HG03439 (cell line): ENCODE measurements at regions not wholly inside any gene's neighbourhood (a gene's known extent, or its start where the extent isn't known, plus 50 kb on each side); places are given as distances from the start of the nearest gene placed in this dataset.
"Not testable (repeated sequence)": the region's sequence is repeated elsewhere in the genome, so short reads cannot be mapped to it uniquely, and the experiment has no call there.

Experiments
- ATAC-seq: cut with Tn5 transposase; IDR thresholded peaks from one replicate; pipeline ENCODE4 v1.9.1; 2021; ENCODE audit warnings: mild to moderate bottlenecking, moderate library complexity; ENCODE audit not compliant: unreplicated experiment

DNA sequence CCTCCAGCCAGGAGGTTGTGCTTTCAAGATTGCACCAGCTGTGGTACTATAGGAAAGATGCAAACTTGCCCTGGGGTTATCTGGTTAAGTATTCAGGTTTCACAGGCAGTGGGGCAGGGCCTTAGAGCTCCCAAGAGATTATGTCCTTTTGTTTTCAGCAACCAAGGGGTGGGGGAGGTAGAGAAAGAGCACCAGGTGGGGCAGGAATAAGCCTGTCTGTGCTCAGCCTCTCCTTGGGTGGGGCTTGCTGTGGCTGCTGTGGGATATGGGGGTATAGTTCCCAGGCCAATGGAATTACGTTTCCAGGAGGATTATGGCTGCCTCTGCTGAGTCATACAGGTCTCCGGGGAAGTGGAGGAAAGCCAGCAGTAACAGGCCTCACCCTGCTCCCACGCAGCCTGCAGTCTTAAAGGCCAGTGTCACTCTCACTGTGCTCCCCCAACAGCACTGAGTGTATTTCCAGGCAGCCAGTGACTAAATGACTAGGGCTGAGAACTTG, 508.6 kb downstream of the RWDD3 start:
- no peak for ATAC-seq

DNA sequence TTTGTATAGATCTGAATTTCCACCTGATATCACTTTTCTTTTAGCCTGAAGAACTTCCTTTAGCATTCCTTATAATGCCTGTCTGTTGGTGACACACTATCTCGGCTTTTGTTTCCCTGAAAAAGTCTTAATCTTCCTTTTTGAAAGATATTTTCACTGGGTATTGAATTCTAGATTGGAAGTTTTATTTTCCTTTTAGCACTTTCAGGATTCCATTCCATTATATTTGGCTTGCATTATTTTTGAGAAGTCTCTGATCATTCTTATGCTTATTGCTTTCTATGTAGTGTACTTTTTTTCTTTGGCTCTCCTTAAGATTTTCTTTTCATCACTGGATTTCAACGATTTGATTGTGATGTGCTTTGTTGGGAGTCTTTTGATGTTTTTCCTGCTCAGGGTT, 510.7 kb downstream of the RWDD3 start:
- no peak for ATAC-seq

DNA sequence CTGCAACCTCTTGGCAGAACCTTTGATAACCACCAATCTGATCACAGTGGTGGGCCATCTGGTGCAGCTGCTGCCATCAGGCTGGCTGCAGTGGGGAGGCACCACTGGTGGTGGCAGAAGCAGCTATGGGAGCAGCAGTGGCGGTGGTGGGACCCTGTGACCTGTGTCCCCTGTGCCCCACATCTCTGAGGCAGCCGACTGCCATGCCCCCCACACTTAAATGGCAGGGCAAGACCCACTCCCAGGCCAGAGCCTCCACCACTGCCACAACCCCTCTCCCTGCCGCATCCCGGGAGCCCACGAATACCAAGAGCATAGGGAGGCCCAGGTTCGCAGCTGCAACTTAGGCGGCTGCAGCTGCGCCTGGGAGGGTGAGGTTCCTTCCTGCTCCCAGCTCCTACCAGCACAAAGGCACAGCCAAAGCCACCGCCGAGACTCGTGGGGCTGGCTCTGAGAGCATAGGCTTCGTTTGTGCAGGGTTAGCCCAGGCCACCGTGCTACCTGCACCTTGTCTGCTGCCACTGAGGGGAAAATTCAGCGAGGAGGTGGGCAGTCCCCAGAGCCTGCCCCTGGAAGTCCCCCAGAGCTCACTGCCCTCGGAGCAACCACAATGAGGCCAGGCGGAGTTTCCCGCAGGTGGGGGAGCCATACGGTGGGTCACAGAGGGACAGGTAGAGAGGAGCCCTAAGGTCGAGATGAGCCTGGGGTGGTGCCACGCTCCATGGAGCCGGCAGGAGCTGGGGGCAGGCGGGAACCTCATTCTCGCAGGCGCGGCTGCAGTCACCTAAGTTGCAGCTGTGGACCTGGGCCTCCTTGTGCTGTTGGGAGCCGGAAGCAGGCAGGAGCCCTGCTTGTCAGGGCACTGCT, 518.7 kb downstream of the RWDD3 start:
- ATAC-seq, result no peak

DNA sequence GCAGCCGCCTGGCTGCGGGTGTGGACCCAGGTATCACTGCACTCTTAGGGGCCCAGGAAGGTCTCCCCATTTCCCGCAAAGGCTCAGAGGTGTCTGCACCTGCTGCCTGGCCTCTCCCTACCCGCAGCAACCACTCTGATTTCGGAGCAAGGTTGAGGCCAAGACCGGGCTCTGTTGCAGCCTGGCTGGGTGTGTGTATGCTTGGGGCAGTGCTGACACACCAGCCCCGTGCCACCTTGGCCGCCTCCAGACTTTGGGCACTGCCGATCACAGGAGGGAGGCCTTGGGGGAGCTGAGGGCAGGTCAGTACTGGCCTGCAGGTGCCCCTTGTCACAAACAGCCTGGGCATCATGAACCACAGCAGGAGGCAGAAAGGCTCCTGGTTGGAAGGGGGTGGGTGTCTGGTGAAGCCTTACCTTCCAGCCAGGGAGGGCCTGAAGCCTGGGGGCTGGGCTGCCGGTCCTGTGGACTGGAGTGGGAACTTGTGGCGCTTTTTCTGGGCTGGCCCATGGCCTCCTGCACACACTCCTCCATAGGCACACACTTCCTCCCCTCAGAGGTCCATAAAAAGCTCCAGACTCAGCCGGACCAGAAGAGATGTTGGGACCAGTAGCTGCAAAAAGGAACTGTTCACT, 519.5 kb downstream of the RWDD3 start:
- no peak for ATAC-seq

DNA sequence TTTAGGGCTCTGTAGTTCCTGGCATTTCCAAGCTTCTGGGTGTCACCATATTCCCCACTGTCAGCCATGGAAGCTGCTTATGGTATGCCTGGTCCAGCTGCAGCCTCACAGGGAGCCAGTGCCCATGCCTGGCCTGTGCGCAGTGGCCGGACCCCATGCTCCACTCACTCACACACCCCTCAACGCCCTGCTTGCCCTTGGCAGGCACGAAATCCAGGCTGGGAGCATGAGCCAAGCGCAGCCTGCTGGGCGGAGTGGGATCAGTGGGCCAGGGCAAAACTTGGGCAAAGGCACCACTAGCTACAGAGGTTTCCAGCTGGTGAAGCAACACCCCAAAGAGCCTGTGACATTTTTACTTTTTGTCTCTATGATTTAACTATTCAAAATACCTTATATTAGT, 520.4 kb downstream of the RWDD3 start:
- ATAC-seq, result no peak

DNA sequence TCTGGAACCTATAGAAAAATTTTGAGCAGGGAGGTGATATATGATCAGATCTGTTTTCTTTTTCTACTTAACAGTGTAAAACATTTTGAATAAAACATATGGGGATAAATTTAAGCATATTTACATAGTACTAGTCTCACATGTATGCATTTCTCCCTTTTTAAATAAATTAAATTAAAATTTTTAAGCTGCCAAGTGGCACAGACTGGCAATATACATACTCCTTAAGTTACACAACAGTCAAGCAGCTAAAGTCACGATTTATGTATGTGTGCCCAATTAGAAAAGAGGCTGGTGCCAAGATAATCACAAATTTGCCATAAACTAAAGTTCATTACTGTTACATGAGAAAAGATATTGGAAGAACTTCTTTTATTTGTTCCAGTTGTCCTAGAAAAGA, 532.0 kb downstream of the RWDD3 start:
- ATAC-seq, result no peak

DNA sequence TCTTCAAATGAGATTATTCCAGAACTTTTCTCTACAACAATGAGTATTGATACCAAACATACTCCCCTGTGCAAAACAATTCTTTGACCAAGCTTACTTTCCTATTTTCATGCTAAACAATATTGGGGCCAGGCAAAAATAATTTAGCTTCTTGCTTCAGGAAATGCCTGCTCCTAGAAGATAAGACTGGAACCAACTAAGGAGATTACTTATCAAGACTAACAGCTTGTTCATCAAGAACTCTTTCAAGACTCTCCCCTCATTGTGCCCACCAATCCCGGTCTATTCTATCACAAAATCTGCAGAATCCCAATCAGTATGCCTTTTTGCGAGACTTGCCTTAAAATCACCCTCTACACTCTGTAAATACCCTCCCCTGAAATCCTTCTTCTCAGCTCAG, 536.6 kb downstream of the RWDD3 start:
- no peak for ATAC-seq

DNA sequence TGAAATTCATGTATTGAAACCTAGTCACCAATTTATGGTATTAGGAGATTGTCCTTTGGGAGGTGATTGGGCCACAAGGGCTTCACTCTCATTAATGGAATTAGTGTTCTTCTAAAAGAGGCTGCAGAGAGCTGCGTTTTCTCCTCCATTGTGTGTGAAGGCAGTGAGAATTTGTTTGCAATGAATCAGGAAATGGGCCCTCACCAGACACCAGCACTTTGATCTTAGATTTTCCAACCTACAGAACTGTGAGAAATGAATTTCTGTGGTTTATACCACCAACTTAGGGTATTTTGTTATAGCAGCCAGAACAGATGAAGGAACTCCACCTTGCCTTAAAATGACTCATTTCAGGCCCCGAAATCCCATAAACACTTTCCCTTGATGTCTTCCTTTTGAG, 544.2 kb downstream of the RWDD3 start:
- no peak for ATAC-seq

DNA sequence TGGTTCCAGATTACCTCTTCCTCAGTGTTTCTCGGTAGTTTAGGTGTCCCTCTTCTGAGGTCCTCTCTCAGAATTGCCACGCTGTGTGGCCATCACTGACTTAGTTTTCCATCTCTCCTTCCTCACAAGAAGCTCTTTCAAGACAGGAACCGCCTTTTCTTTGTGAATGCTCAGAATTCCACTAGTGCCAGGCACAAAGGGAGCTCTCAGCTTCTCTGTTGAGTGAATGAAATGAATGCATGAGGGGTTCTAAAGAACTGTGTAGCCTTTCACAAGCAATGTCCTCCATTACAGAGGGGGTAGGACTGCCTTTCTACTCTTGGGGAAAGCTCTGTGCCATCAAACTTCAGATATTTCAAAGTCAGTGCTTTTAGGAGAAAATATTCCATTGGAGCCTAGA, 546.8 kb downstream of the RWDD3 start:
- ATAC-seq, result no peak

DNA sequence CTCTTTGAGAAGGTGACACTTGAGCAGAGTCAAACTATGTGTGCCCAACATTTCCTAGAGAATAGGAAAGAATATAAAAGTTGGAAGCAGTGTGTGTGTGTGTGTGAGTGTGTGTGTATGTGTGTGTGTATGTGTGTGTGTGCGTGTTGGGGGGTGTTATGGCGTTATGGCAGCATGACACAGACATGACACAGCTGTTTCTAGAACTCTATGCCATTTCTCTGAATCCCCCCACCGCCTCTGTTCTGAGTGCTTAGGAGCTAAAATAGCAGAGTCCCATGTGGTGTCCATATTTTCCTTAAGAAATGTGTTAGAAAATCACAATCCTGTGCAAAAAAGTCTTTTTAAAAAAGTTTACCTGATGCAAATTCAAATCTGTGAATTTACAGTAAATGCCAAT, 556.1 kb downstream of the RWDD3 start:
- ATAC-seq, result no peak

DNA sequence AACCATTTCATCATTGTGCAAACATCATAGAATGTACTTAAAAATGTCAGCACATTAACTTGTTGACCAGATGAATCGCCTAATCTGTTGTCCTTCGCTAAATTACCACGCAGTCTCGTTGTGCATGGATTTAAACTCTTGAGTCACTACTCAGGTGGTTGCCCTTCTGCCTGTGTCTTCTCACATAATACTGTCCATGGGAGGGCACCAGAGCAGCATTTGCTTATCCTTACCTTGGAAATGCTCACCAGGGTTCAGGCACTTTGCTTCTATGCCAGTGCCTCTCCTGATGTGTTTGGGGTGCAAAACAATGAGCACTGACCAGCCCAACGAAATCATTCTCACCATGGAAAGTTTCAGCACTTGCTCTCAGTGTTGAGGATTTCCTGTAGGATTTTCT, 559.9 kb downstream of the RWDD3 start:
- no peak for ATAC-seq

DNA sequence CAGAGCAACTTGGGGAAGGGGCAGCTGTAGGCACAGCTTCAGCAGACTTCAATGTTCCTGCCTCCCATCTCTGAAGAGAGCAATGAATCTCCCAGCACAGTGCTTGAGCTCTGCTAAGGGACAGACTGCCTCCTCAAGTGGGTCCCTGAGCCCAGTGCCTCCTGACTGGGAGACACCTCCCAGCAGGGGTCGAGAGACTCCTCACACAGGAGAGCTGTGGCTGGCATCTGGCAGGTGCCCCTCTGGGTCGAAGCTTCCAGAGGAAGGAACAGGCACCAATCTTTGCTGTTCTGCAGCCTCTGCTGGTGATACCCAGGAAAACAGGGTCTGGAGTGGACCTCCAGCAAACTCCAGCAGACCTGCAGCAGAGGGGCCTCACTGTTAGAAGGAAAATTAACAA, 563.8 kb downstream of the RWDD3 start:
- ATAC-seq, result not testable (repeated sequence)

DNA sequence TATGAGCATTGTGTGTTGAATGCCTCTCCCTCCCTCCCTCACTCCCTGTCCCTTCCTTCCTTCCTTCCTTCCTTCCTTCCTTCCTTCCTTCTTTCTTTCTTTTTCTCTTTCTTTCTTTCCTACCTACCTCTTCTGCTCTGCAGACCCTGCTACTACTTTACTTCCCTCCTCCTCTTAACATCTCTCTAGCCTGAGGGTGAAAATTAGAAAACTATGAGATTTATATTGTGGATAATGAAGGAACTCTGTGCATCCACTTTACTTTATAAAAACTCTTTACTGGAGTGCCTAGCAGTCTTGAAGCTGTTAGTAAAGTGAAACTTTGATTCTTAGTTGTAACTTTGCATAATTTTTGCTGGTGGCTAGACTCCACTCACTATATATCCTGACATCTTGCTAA, 572.2 kb downstream of the RWDD3 start:
- no peak for ATAC-seq

DNA sequence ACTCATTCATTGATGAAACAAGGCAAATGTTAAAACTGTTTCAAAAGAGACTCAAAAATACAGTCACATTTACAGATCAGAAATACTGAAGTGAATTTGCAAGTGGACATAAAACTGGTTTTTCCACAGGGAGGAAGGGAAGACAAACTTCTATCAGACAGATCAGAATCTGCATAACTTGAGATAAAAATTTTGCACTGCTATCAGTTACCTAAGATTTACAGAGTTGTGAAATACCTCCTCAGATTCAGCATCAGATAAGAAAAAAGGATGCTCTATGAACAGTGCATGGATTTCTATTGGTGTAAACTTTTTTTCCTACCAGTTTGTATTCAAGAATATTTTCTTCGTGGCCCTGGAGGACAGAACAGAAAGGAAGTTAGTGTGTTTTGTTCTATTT, 575.4 kb downstream of the RWDD3 start:
- ATAC-seq, result no peak

DNA sequence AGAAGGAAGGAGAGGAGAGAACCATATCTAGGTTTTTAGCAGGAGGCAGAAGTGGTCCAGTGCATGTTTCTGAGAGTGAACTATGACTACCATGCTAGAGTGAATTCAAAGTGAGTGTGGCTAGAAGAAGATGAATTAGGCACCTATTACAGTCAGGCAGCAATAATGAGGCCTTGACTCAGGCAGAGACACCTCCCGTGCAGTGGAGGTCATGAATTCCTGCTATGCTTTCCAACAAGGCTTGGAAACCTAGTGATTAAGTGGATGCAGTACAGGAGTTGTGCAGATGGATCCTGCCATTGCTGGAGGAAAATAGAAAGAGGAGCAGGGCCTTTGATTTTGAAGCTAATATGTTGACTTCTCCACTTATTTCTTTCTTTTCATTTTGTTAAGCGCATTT, 581.5 kb downstream of the RWDD3 start:
- ATAC-seq, result no peak

DNA sequence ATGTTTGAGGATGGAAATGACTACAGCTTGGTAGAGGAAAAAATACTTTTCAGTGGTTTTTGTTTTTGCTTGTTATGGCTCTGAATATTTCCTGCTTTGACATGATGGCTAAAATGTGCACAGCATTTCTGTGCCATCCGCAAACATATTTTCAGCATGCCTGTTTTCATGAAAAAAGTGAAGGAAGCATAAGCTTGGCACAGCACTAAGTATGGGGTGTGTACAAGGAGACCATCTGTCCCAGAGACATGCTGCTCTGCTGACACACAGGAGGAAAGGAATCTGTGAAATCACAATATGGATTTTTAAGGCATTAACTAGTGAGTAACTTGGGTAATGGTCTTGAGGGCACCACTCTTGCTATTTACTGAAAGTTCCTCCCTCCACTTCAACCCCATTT, 595.5 kb downstream of the RWDD3 start:
- ATAC-seq, result no peak

DNA sequence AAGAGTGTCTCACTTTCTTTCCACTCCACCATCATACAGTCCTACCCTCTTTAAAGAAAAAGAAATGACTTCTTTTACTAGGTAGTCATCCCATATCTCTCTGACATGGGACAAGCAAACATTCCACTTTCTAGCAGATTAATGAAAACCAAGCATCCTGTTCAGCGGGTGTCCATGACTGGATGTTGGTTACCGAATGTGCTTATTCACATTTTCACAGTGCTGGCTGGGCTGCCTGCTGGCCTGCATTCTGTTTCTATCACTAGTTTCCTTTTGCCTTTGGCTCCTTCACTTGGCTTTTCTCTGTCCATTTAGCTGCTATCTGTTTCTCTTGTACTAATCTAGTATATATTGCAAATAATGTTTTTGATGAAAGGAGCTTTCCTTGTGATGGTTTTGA, 598.4 kb downstream of the RWDD3 start:
- no peak for ATAC-seq

DNA sequence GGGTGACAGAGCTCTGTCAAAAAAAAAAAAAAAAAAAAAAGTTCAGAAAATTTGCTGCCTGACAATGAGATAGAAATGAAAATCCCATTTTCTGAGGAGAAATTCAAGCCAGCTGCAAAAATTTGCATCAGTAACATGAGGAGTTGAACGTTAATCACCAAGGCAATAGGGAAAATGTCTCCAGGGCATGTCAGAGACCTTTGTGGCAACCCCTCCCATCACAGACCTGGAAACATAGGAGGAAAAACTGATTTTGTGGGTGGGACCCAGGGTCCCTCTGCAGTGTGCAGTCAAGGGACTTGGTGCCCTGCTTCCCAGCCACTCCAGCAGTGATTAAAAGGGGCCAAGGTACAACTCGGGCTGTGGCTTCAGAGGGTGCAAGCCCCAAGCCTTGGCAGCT, 615.4 kb downstream of the RWDD3 start:
- ATAC-seq, result no peak

DNA sequence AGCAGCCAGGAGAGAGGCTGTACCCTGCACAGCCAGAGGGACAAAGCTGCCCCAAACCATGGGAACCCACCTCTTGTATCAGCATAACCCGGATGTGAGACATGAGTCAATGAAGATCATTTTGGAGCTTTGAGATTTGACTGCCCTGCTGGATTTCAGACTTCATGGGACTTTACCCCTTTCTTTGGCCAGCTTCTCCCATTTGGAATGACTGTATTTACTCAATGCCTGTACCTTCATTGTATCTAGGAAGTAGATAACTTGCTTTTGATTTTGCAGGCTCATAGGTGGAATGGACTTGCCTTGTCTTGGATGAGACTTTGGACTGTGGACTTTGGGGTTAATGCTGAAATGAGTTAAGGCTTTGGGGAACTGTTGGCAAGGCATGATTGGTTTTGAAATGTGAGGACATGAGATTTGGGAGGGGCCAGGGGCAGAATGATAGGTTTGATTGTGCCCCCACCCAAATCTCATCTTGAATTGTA, 616.2 kb downstream of the RWDD3 start:
- no peak for ATAC-seq

DNA sequence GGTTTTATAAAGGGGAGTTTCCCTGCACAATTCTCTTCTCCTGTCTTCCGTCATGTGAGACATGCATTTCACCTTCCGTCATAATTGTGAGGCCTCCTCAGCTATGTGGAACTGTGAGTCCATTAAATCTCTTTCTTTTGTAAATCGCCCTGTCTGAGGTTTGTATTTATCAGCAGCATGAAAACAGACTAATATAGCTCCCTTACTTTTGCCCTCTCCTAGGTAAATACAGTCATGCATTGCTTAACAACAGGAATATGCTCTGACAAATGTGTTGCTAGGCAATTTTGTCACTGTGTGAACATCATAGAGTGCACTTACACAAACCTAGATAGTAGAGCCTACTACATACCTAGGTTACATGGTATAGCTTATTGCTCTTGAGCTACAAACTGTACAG, 616.8 kb downstream of the RWDD3 start:
- no peak for ATAC-seq

DNA sequence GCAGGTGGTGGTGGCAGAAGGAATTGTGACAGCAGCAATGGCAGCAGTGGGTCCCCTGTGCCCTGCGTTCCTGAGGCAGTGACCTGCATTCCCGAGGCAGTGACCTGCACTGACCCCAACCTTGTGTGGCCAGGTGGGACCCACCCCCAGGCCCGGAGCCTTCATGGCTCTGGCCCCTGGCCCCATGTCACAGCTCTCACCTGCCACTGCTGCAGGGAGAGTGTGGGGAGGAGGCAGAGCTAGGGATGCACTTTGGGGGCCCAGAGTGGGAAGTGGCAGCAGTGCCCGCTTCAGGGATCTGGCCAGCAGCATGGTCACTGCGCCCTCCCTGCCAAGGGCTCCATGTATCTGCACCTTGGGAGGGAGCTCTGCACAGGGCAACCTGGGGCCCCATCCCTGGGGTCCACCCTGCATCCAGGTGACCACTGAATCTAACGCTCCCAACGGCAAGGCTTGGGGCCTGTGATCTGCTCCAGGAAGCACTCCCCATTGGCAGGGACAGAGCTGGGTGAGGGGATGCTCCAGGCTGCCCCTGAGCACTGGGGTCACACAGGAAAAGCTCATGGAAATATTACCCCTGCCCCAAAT, 618.6 kb downstream of the RWDD3 start:
- no peak for ATAC-seq

DNA sequence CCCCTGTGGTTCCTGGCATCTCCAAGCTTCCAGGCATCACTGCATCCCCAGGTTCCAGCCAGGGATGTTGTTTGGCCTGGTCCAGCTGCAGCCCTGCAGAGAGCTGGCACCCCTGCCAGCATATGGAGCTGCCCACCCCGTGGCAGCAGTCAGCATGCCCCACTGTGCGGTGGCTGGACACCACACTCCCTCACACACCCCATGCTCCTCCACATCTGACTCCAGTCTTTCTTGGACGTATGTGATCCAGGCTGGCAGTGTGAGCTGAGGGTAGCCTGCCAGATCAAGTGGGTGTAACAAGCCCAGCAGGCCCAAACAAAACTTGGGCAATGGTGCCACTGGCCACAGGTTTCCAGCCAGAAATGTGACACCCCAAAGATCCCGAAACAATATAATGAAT, 620.4 kb downstream of the RWDD3 start:
- no peak for ATAC-seq
